ENCODE measurements at regions not wholly inside any gene's neighbourhood (a gene's known extent, or its start where the extent isn't known, plus 50 kb on each side); places are given as distances from the start of the nearest gene placed in this dataset.

- intact Hi-C loops (cut with DNase I; ENCODE audit: low total_unique reads), result no loop called here
- no peaks in the 10 kb centered on the region for H3K9me3 ChIP-seq
- DNase-seq, result no peak
- TF ChIP-seq, protein P1, sequence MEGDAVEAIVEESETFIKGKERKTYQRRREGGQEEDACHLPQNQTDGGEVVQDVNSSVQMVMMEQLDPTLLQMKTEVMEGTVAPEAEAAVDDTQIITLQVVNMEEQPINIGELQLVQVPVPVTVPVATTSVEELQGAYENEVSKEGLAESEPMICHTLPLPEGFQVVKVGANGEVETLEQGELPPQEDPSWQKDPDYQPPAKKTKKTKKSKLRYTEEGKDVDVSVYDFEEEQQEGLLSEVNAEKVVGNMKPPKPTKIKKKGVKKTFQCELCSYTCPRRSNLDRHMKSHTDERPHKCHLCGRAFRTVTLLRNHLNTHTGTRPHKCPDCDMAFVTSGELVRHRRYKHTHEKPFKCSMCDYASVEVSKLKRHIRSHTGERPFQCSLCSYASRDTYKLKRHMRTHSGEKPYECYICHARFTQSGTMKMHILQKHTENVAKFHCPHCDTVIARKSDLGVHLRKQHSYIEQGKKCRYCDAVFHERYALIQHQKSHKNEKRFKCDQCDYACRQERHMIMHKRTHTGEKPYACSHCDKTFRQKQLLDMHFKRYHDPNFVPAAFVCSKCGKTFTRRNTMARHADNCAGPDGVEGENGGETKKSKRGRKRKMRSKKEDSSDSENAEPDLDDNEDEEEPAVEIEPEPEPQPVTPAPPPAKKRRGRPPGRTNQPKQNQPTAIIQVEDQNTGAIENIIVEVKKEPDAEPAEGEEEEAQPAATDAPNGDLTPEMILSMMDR (IDR thresholded peaks at IDR 0.05), result no peak
- TF ChIP-seq POLR2A (IDR thresholded peaks at IDR 0.05), result no peak
- no peaks in the 10 kb centered on the region for H3K4me1 ChIP-seq
- H3K27me3 ChIP-seq, result no peaks in the 10 kb centered on the region
- H3K36me3 ChIP-seq, result no peaks in the 10 kb centered on the region
- no peak overlapping the region for H3K27ac ChIP-seq
- no peak overlapping the region for H3K4me3 ChIP-seq
Observed at GRCh38 chr12:93242154-93242972, 135.4 kb upstream of the NUDT4 start.

GRCh38 chr12:93243382-93243688 is 134.4 kb upstream of the NUDT4 start:
- Histone ChIP-seq H3K9me3 (no peaks in the 10 kb centered on the region), H3K27ac (peak overlapping the region; percentile 18 to 50), H3K36me3 (no peaks in the 10 kb centered on the region), H3K27me3 (no peaks in the 10 kb centered on the region), H3K4me1 (no peaks in the 10 kb centered on the region), H3K4me3 (no peak overlapping the region)
- TF ChIP-seq, protein P1 (IDR thresholded peaks at IDR 0.05), result no peak
- no peak for TF ChIP-seq POLR2A (IDR thresholded peaks at IDR 0.05)
- no peak for DNase-seq
- intact Hi-C loops (cut with DNase I; ENCODE audit: low total_unique reads), result no loop called here

DNA sequence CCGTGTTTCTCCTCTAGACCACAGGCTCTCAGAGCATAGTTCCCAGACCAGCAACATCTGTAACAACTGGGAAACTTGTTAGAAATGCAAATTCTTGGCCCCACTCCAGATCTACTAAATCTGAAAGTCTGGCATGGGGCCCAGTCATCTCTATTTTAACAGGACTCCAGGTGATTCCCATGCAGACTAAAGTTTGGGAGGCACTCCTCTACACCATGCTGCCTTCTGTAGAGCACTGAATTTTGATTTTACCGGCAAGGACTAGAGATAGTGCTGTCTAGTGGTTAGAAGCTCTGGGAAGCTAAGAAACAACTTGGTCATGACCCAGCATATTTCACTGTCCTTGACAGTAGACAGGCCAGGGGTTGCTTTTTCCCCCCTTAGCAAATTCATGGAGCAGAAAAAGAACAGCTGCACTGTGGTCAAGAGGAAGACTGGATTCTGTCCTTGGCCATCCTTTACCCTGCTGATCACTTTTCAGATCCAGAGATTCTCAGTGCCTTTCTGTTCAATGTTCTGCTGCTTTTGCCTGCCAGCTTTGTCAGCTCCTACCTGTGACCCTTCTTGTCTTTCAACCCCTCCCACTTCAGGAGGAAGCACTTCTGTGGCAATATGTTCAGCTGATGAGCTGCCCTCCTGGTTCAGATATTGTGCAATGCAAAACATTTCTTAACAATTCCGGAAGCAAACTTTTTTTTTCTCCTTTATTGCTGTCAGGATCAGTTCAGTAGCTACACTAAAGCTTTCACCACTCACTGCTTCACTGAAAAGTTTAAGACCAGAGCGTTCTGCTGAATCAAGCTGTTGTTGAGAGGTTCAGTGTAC is 133.8 kb upstream of the NUDT4 start:
- Histone ChIP-seq H3K4me3 (no peak overlapping the region), H3K9me3 (no peaks in the 10 kb centered on the region), H3K27me3 (no peaks in the 10 kb centered on the region), H3K36me3 (no peaks in the 10 kb centered on the region), H3K4me1 (no peaks in the 10 kb centered on the region), H3K27ac (peak overlapping the region; percentile 18 to 50)
- DNase-seq, result peak; percentile 21 to 25
- intact Hi-C loops (cut with DNase I; ENCODE audit: low total_unique reads), result no loop called here
- TF ChIP-seq, protein P1 (IDR thresholded peaks at IDR 0.05), result no peak
- TF ChIP-seq POLR2A (IDR thresholded peaks at IDR 0.05), result no peak

GRCh38 chr12:93244514-93245077 is 133.1 kb upstream of the NUDT4 start:
- H3K4me1 ChIP-seq, result no peaks in the 10 kb centered on the region
- no peak for DNase-seq

More at GRCh38 chr12:93244514-93245077, 133.1 kb upstream of the NUDT4 start:
- intact Hi-C loops (cut with DNase I; ENCODE audit: low total_unique reads), result no loop called here
- Histone ChIP-seq H3K27me3 (no peaks in the 10 kb centered on the region), H3K36me3 (no peaks in the 10 kb centered on the region), H3K4me3 (no peak overlapping the region), H3K9me3 (no peaks in the 10 kb centered on the region), H3K27ac (peak overlapping the region in 1 of 2 donors; percentile 34)
- TF ChIP-seq, protein P1 (IDR thresholded peaks at IDR 0.05), result no peak
- TF ChIP-seq POLR2A (IDR thresholded peaks at IDR 0.05), result no peak

Data from uterus (tissue), 3 donors.